ENCODE measurements at regions not wholly inside any gene's neighbourhood (a gene's known extent, or its start where the extent isn't known, plus 50 kb on each side); places are given as distances from the start of the nearest gene placed in this dataset.
"Not testable (repeated sequence)": the region's sequence is repeated elsewhere in the genome, so short reads cannot be mapped to it uniquely, and the experiment has no call there.

DNA sequence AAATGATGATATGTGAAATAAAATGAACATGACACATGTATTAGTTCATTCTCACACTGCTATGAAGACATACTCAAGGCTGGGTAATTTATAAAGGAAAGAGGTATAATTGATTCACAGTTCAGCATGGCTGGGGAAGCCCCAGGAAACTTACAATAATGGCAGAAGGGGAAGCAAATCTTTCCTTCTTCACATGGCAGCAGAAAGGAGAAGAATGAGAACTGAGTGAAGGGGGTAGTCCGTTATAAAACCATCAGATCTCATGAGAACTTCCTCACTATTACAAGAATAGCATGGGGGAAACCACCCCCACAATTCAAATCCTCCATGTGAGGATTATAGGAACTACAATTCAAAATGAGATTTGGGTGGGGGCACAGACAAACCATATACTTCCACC, 243.9 kb upstream of the GYPA start:
- peaks cover 7% of the 10 kb centered on the region for H3K9me3 Mint-ChIP-seq
- H3K27ac Mint-ChIP-seq, result no peak overlapping the region
- H3K4me3 Mint-ChIP-seq, result no peak overlapping the region
- H3K4me1 Mint-ChIP-seq, result no peaks in the 10 kb centered on the region
- DNase-seq (ENCODE audit: low spot score in 2 of 2) (no peak), ATAC-seq (no peak)
- H3K36me3 Mint-ChIP-seq, result no peaks in the 10 kb centered on the region

- no peak overlapping the region for H3K4me3 Mint-ChIP-seq
- no peak for DNase-seq (ENCODE audit: low spot score in 2 of 2)
- H3K36me3 Mint-ChIP-seq, result no peaks in the 10 kb centered on the region
- no peak overlapping the region for H3K27ac Mint-ChIP-seq
- no peak for ATAC-seq
- H3K9me3 Mint-ChIP-seq, result peaks cover 3% of the 10 kb centered on the region
- H3K4me1 Mint-ChIP-seq, result no peaks in the 10 kb centered on the region
These were observed 246.0 kb upstream of the HHIP start for GRCh38 chr4:144399927-144400326.

- no peak overlapping the region for H3K27ac Mint-ChIP-seq
- no peak overlapping the region for H3K4me3 Mint-ChIP-seq
- no peaks in the 10 kb centered on the region for H3K36me3 Mint-ChIP-seq
- no peaks in the 10 kb centered on the region for H3K4me1 Mint-ChIP-seq
- peaks cover 3% of the 10 kb centered on the region for H3K9me3 Mint-ChIP-seq
- no peak for DNase-seq (ENCODE audit: low spot score in 2 of 2)
- no peak for ATAC-seq
These were observed 243.8 kb upstream of the HHIP start for GRCh38 chr4:144402176-144402575.

DNA sequence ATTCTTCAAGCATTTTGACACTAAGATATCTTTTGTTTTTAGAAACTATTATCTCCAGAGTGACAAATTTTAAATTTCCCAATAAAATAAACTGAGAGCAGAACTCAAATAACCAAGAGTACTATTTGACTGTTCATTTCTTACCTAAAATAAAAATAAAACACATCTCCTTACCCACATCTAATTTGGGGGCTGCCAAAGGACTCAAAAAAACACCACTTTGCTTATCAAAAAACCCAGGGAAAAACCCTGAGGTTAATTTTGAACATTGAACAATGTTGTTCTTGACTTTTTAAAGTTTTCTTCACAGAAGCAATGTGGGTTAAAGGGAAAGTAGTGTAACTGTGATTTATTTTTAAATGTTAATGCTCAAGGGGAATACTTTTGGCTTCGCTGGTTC, 243.0 kb upstream of the HHIP start:
- DNase-seq (ENCODE audit: low spot score in 2 of 2) (no peak), ATAC-seq (no peak)
- H3K9me3 Mint-ChIP-seq, result peaks cover 3% of the 10 kb centered on the region
- H3K36me3 Mint-ChIP-seq, result no peaks in the 10 kb centered on the region
- H3K27ac Mint-ChIP-seq, result no peak overlapping the region
- no peaks in the 10 kb centered on the region for H3K4me1 Mint-ChIP-seq
- no peak overlapping the region for H3K4me3 Mint-ChIP-seq

DNA sequence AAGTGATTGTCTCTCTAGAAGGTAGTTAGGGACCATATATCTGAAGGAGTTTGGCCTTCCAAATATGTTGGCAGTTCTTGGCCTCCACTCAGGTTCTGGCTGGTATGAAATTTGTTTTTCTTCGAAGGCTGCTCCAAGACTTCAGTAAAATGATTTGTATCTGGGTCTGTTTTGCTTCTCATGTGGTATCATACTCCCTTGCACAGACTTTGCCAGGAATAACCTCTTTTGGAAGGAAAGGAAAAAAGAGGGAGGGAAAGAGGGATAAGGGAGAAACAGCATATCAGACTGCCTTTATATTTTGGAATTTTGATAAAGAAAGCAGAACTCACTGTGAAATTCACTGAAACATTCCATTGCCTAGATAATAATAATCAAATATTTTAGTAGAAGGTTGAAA, 242.1 kb upstream of the HHIP start:
- Mint-ChIP-seq H3K27ac (no peak overlapping the region), H3K36me3 (no peaks in the 10 kb centered on the region), H3K4me3 (no peak overlapping the region), H3K9me3 (peaks cover under 1% of the 10 kb centered on the region), H3K4me1 (no peaks in the 10 kb centered on the region)
- no peak for ATAC-seq
- no peak for DNase-seq (ENCODE audit: low spot score in 2 of 2)

DNA sequence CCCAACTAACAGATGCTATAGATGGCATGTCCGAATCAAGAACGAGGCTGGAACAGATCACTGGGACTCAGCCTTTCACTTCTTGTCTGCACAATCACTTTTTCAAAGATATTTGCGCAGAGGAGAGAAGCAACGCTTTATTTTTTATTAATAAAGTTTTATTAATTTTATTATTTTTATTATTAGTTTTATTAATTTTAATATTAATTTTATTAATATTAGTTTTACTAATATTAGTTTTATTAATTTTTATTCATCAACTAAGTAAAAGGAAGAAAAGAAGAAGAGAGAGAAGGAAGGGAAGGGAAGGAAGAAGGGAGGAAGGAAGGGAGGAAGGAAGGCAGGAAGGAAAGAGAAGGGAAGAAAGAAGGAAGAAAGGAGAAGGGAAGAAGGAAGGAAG, 236.4 kb upstream of the HHIP start:
- H3K4me1 Mint-ChIP-seq, result no peaks in the 10 kb centered on the region
- no peak overlapping the region for H3K27ac Mint-ChIP-seq
- ATAC-seq (no peak), DNase-seq (ENCODE audit: low spot score in 2 of 2) (no peak)
- H3K9me3 Mint-ChIP-seq, result no peaks in the 10 kb centered on the region
- no peak overlapping the region for H3K4me3 Mint-ChIP-seq
- H3K36me3 Mint-ChIP-seq, result no peaks in the 10 kb centered on the region

GRCh38 chr4:144410230-144410783, 235.6 kb upstream of the HHIP start:
- ATAC-seq (no peak), DNase-seq (ENCODE audit: low spot score in 2 of 2) (no peak)
- Mint-ChIP-seq H3K4me3 (no peak overlapping the region), H3K27ac (no peak overlapping the region), H3K9me3 (no peaks in the 10 kb centered on the region), H3K4me1 (no peaks in the 10 kb centered on the region), H3K36me3 (no peaks in the 10 kb centered on the region)

- DNase-seq (ENCODE audit: low spot score in 2 of 2) (no peak), ATAC-seq (no peak)
- no peaks in the 10 kb centered on the region for H3K36me3 Mint-ChIP-seq
- H3K27ac Mint-ChIP-seq, result no peak overlapping the region
- no peaks in the 10 kb centered on the region for H3K9me3 Mint-ChIP-seq
- H3K4me3 Mint-ChIP-seq, result no peak overlapping the region
- H3K4me1 Mint-ChIP-seq, result no peaks in the 10 kb centered on the region
These were observed 234.8 kb upstream of the HHIP start for GRCh38 chr4:144411119-144411518.

DNA sequence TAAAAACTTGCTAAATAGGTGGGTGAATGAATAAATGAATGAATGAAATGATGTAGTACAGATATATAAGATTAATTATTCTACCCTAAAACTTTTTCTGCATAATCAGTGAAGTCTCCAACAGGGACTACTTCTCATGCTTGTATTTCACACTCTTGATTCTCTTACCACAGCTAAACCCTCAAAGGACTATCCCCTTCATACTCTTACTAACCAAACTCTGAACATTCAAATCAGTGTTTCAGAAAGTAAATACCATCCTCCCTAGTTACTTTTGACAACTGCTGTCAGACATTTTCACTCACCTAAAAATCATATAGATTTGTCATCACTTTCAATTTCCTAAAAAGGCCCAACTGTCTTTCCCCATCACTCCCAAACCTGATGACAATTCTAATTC, 234.3 kb upstream of the HHIP start:
- H3K27ac Mint-ChIP-seq, result no peak overlapping the region
- H3K4me3 Mint-ChIP-seq, result no peak overlapping the region
- DNase-seq (ENCODE audit: low spot score in 2 of 2), result no peak
- H3K9me3 Mint-ChIP-seq, result no peaks in the 10 kb centered on the region
- no peaks in the 10 kb centered on the region for H3K36me3 Mint-ChIP-seq
- no peaks in the 10 kb centered on the region for H3K4me1 Mint-ChIP-seq
- no peak for ATAC-seq

- Mint-ChIP-seq H3K36me3 (no peaks in the 10 kb centered on the region), H3K27ac (no peak overlapping the region), H3K4me3 (no peak overlapping the region), H3K4me1 (no peaks in the 10 kb centered on the region), H3K9me3 (peaks cover 9% of the 10 kb centered on the region)
- ATAC-seq (no peak), DNase-seq (ENCODE audit: low spot score in 2 of 2) (no peak)
These were observed 224.9 kb upstream of the HHIP start for GRCh38 chr4:144421056-144421455.

GRCh38 chr4:144421839-144422565, 224.0 kb upstream of the HHIP start:
- Mint-ChIP-seq H3K4me1 (no peaks in the 10 kb centered on the region), H3K27ac (no peak overlapping the region), H3K36me3 (no peaks in the 10 kb centered on the region), H3K4me3 (no peak overlapping the region), H3K9me3 (peaks cover 9% of the 10 kb centered on the region)
- DNase-seq (ENCODE audit: low spot score in 2 of 2) (no peak), ATAC-seq (no peak)

DNA sequence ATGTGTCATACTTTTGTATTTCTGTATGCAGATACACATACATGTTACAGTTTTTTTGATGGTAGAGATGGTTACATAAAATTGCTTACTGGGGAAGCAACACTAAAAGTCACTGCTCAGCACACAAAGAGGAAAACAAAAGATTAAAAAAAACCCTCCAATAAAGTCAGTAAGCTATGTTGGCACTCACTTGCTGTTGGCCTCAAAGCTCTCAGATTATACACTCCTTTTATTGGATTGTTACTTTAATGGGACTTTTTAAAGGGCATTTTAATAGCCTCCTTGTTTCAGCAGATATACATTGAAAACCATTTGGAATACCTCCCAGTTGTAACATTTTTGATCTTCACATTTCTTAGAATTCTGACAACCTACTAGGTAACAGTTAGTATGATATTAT, 222.0 kb upstream of the HHIP start:
- H3K27ac Mint-ChIP-seq, result no peak overlapping the region
- ATAC-seq (no peak), DNase-seq (ENCODE audit: low spot score in 2 of 2) (no peak)
- no peaks in the 10 kb centered on the region for H3K36me3 Mint-ChIP-seq
- no peaks in the 10 kb centered on the region for H3K4me1 Mint-ChIP-seq
- peaks cover 9% of the 10 kb centered on the region for H3K9me3 Mint-ChIP-seq
- H3K4me3 Mint-ChIP-seq, result no peak overlapping the region

GRCh38 chr4:144426023-144426422, 219.9 kb upstream of the HHIP start:
- H3K9me3 Mint-ChIP-seq; ATAC-seq; H3K36me3 Mint-ChIP-seq; H3K4me3 Mint-ChIP-seq; DNase-seq (ENCODE audit: low spot score in 2 of 2); H3K4me1 Mint-ChIP-seq; H3K27ac Mint-ChIP-seq: not testable (repeated sequence)

- Mint-ChIP-seq H3K36me3 (no peaks in the 10 kb centered on the region), H3K4me3 (no peak overlapping the region), H3K4me1 (no peaks in the 10 kb centered on the region)
These were observed 203.2 kb upstream of the HHIP start for GRCh38 chr4:144442713-144443112.

GRCh38 chr4:144449611-144450010, 196.3 kb upstream of the HHIP start:
- H3K36me3 Mint-ChIP-seq, result no peaks in the 10 kb centered on the region
- DNase-seq (ENCODE audit: low spot score in 2 of 2), result no peak
- H3K9me3 Mint-ChIP-seq, result peaks cover 3% of the 10 kb centered on the region
- no peak overlapping the region for H3K27ac Mint-ChIP-seq
- no peak overlapping the region for H3K4me3 Mint-ChIP-seq
- no peak for ATAC-seq
- H3K4me1 Mint-ChIP-seq, result no peaks in the 10 kb centered on the region

More at GRCh38 chr4:144442713-144443112, 203.2 kb upstream of the HHIP start:
- Mint-ChIP-seq H3K9me3 (peaks cover 10% of the 10 kb centered on the region), H3K27ac (no peak overlapping the region)
- DNase-seq (ENCODE audit: low spot score in 2 of 2), result no peak
- no peak for ATAC-seq

DNA sequence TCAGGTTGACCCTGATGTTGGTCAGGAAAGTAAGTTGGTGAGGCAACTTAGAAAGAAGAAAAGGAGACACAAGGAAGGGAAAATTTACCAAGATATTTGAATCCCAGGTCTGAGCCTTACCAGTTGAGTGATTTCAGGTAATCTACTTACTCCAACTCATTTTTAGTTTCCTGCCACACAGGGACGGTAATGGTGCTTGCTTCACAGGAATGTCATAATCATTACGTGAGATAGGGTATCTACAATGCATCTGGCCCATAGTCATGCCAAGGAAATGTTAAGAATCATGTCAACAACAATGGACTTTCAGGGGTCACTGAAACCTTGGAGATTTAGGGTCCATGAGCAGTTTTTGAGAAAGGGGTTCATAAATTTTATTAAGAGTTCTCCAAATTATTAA, 195.4 kb upstream of the HHIP start:
- Mint-ChIP-seq H3K36me3 (no peaks in the 10 kb centered on the region), H3K27ac (no peak overlapping the region), H3K4me3 (no peak overlapping the region), H3K9me3 (peaks cover 3% of the 10 kb centered on the region), H3K4me1 (no peaks in the 10 kb centered on the region)
- ATAC-seq, result no peak
- DNase-seq (ENCODE audit: low spot score in 2 of 2), result no peak

Measured in stimulated activated effector memory CD8-positive, alpha-beta T cell treated with anti-CD3 and anti-CD28 coated beads, Interleukin-12 subunit alpha, Interleukin-12 subunit beta, amount 100 ng/mL, for 72 hours (primary cell).